Kidney epithelial cell (primary cell): ENCODE measurements at regions not wholly inside any gene's neighbourhood (a gene's known extent, or its start where the extent isn't known, plus 50 kb on each side); places are given as distances from the start of the nearest gene placed in this dataset.

Source experiments
- DNase-seq: peaks from one replicate; pipeline ENCODE4 v3.0.0-alpha.2; 2010; ENCODE audit warnings: low read depth
- H3K27me3 ChIP-seq: 2 replicates; pipeline ENCODE4 v1.6.0; 2011; ENCODE audit warnings: low read length; ENCODE audit not compliant: control insufficient read depth, insufficient read depth
- H3K36me3 ChIP-seq: 2 replicates; pipeline ENCODE4 v1.5.1; 2011; ENCODE audit warnings: low read length; ENCODE audit not compliant: control insufficient read depth, insufficient read depth
- H3K4me3 ChIP-seq: 2 replicates; pipeline ENCODE4 v1.5.1; 2011; ENCODE audit warnings: low read depth, mild to moderate bottlenecking, control low read depth, low read length
- CTCF ChIP-seq: IDR thresholded peaks from 2 replicates; pipeline ENCODE4 v1.5.1; 2011; ENCODE audit warnings: mild to moderate bottlenecking, moderate library complexity, low read length, control low read depth, inconsistent platforms; ENCODE audit not compliant: insufficient read depth, poor library complexity, severe bottlenecking

DNA sequence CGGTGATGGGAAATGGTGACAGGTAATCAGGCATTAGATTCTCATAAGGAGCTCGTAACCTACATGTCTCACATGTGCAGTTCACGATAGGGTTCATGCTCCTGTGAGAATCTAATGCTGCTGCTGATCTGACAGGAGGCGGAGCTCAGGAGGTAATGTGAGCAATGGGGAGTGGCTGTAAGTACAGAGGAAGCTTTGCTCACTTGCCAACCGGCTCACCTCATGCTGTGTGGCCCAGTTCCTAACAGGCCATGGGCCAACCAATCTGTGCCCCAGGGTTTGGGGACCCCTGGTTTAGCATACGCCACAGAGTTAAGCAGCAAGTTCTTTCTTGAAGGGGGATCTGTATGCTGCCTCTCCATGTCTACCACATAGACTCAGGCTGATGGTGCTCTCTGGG lies 133.1 kb downstream of the IQUB start:
- Histone ChIP-seq H3K4me3 (no peak overlapping the region), H3K36me3 (no peaks in the 10 kb centered on the region), H3K27me3 (no peaks in the 10 kb centered on the region)
- TF ChIP-seq CTCF = no peak
- DNase-seq = no peak

- Histone ChIP-seq H3K4me3 (no peak overlapping the region), H3K36me3 (no peaks in the 10 kb centered on the region), H3K27me3 (no peaks in the 10 kb centered on the region)
- no peak for DNase-seq
- no peak for TF ChIP-seq CTCF
These were observed 134.2 kb downstream of the IQUB start for GRCh38 chr7:123400196-123400595.

DNA sequence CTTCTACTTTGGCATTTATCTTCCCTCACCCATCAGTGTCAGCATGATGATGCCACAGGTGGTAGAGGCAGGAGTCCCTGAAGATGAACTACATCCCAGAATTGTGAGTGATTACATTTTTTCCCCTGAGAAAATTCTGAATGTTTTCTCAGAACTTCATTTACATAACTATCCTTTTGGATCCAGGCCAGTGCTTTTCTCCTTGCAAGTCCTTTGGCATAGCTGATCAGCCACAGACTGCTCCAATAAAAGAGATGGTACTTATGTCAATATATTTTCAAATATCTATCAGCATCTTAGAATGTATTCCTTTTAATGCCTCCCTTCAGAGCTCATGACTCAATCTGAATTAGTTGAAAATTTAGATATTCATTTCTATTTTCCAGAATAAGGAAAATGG lies 135.5 kb downstream of the IQUB start:
- DNase-seq = no peak
- H3K4me3 ChIP-seq = no peak overlapping the region
- no peaks in the 10 kb centered on the region for H3K36me3 ChIP-seq
- TF ChIP-seq CTCF = no peak
- no peaks in the 10 kb centered on the region for H3K27me3 ChIP-seq

- H3K36me3 ChIP-seq = no peaks in the 10 kb centered on the region
- DNase-seq = no peak
- H3K4me3 ChIP-seq = no peak overlapping the region
- no peak for TF ChIP-seq CTCF
- no peaks in the 10 kb centered on the region for H3K27me3 ChIP-seq
These were observed 136.6 kb downstream of the IQUB start for GRCh38 chr7:123397746-123398338.

DNA sequence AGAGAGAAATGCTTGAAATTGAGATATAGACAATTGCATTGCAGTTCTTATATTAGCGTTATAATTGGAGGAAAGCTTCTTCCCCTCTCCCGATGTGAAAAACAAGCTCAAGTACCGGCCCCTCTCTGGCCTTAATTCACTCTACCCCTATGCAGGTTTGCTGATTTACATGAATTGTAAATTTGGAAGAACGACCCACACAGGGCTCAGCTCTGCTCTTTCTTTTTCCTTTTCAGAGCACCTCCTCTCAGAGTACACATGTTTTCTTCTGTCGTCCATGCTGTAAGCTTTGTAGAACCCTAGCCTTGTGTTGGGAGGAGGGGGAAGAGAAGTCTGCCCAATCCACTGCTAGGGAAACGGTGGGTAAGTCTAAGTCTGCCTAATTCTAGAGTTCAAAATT lies 140.8 kb downstream of the IQUB start:
- no peak overlapping the region for H3K4me3 ChIP-seq
- H3K36me3 ChIP-seq = no peaks in the 10 kb centered on the region
- no peaks in the 10 kb centered on the region for H3K27me3 ChIP-seq
- no peak for DNase-seq
- no peak for TF ChIP-seq CTCF

DNA sequence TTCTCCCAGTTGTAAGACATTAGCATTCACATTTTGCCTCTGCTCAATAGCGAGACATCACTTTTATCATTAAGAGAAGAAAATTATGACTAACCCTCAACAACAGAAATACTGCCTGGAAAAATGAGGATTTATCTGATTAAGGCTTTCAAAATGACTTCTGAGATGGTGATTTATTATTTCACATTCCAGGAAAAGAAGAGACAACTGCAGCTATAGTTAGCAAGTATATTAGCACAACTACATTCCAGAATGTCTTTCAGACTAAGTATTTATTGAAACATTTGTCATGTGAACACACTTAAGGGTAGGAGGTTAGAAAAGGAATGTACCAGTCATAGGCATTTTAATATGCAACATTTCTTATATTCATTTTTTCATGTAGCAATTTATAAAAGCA lies 162.0 kb downstream of the IQUB start:
- no peak for DNase-seq

More for the DNA sequence above, 162.0 kb downstream of the IQUB start:
- no peak for TF ChIP-seq CTCF
- Histone ChIP-seq H3K36me3 (no peaks in the 10 kb centered on the region), H3K4me3 (no peak overlapping the region), H3K27me3 (no peaks in the 10 kb centered on the region)
